WERI-Rb-1 (cell line): ENCODE measurements at regions not wholly inside any gene's neighbourhood (a gene's known extent, or its start where the extent isn't known, plus 50 kb on each side); places are given as distances from the start of the nearest gene placed in this dataset.

Experiments
- DNase-seq: peaks from one replicate; pipeline ENCODE4 v3.0.0-alpha.2; 2020
- H3K27ac ChIP-seq: fragments of 250-450 bp; sonication (Bioruptor Pico); 2 replicates; pipeline ENCODE4 v1.5.1; 2020; ENCODE audit warnings: mild to moderate bottlenecking, moderate library complexity
- H3K27me3 ChIP-seq: fragments of 250-450 bp; sonication (Bioruptor Pico); 2 replicates; pipeline ENCODE4 v1.5.1; 2021; ENCODE audit warnings: mild to moderate bottlenecking, low read depth, moderate library complexity; ENCODE audit not compliant: insufficient read depth, severe bottlenecking
- H3K36me3 ChIP-seq: fragments of 250-450 bp; sonication (Bioruptor Pico); 2 replicates; pipeline ENCODE4 v1.5.1; 2020; ENCODE audit warnings: mild to moderate bottlenecking, moderate library complexity
- H3K4me3 ChIP-seq: 2 replicates; pipeline ENCODE4 v1.5.1; 2011; ENCODE audit warnings: low read depth, mild to moderate bottlenecking, control low read depth, low read length
- H3K9me3 ChIP-seq: fragments of 250-450 bp; sonication (Bioruptor Pico); 2 replicates; pipeline ENCODE4 v1.5.1; 2021; ENCODE audit warnings: mild to moderate bottlenecking, moderate library complexity; ENCODE audit not compliant: severe bottlenecking
- CTCF ChIP-seq: IDR thresholded peaks from 2 replicates; pipeline ENCODE4 v1.5.1; 2011; ENCODE audit warnings: low read depth, mild to moderate bottlenecking, control low read depth, inconsistent platforms, low read length

GRCh38 chr2:150159300-150159699 is 328.2 kb downstream of the RND3 start:
- H3K4me3 ChIP-seq: no peak overlapping the region
- DNase-seq: no peak
- no peaks in the 10 kb centered on the region for H3K36me3 ChIP-seq
- TF ChIP-seq CTCF: no peak
- no peaks in the 10 kb centered on the region for H3K27me3 ChIP-seq
- H3K9me3 ChIP-seq: no peaks in the 10 kb centered on the region
- H3K27ac ChIP-seq: no peak overlapping the region

GRCh38 chr2:150156876-150157275 is 330.6 kb downstream of the RND3 start:
- Histone ChIP-seq H3K27me3 (no peaks in the 10 kb centered on the region), H3K36me3 (no peaks in the 10 kb centered on the region), H3K9me3 (no peaks in the 10 kb centered on the region), H3K4me3 (no peak overlapping the region), H3K27ac (no peak overlapping the region)
- DNase-seq: no peak
- no peak for TF ChIP-seq CTCF

- Histone ChIP-seq H3K36me3 (no peaks in the 10 kb centered on the region), H3K27ac (no peak overlapping the region), H3K27me3 (no peaks in the 10 kb centered on the region), H3K4me3 (no peak overlapping the region), H3K9me3 (no peaks in the 10 kb centered on the region)
- no peak for DNase-seq
- TF ChIP-seq CTCF: no peak
Observed at GRCh38 chr2:150156415-150156814, 331.1 kb downstream of the RND3 start.

- H3K4me3 ChIP-seq: no peak overlapping the region
- H3K9me3 ChIP-seq: no peaks in the 10 kb centered on the region
- no peak for DNase-seq
- no peak for TF ChIP-seq CTCF
- H3K27ac ChIP-seq: no peak overlapping the region
- H3K36me3 ChIP-seq: no peaks in the 10 kb centered on the region
- no peaks in the 10 kb centered on the region for H3K27me3 ChIP-seq
Observed at GRCh38 chr2:150154308-150154797, 333.1 kb downstream of the RND3 start.

- no peak for TF ChIP-seq CTCF
- DNase-seq: no peak
Observed at GRCh38 chr2:150153646-150154307, 333.7 kb downstream of the RND3 start.

GRCh38 chr2:150152230-150152629 is 335.2 kb downstream of the RND3 start:
- Histone ChIP-seq H3K4me3 (no peak overlapping the region), H3K27me3 (no peaks in the 10 kb centered on the region), H3K36me3 (no peaks in the 10 kb centered on the region), H3K27ac (no peak overlapping the region), H3K9me3 (no peaks in the 10 kb centered on the region)
- no peak for TF ChIP-seq CTCF
- no peak for DNase-seq

More at GRCh38 chr2:150153646-150154307, 333.7 kb downstream of the RND3 start:
- Histone ChIP-seq H3K27me3 (no peaks in the 10 kb centered on the region), H3K36me3 (no peaks in the 10 kb centered on the region), H3K27ac (no peak overlapping the region), H3K4me3 (no peak overlapping the region), H3K9me3 (no peaks in the 10 kb centered on the region)
